ENCODE measurements at regions not wholly inside any gene's neighbourhood (a gene's known extent, or its start where the extent isn't known, plus 50 kb on each side); places are given as distances from the start of the nearest gene placed in this dataset.

DNA sequence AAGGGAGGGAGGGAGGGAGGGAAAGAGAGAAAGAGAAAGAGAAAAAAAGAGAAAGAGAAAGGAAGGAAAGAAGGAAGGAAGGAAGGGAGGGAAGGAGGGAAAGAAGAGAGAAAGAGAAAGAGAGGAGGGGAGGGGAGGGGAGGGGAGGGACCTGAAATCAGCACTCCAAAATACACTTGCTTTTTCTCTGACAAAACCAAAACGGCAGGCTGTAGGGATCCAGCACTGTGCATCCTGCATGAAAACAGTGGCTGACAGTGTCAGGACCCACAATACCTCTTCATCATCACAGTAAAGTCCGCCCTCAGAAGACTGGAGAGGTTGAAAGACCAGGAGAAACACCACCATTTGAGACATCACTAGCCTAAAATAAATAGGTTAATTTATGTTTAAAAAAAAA lies 156.0 kb upstream of the SOD1 start:
- no peaks in the 10 kb centered on the region; the same call in 1 of the 2 replicates for H3K9me3 ChIP-seq
- no peaks in the 10 kb centered on the region for H3K36me3 ChIP-seq (ENCODE audit: control insufficient read depth, insufficient read depth, low read length)
- Mint-ChIP-seq H3K9me3 (ENCODE audit: unreplicated experiment) (no peaks in the 10 kb centered on the region), H3K27me3 (ENCODE audit: insufficient read depth, unreplicated experiment) (no peaks in the 10 kb centered on the region), H3K4me1 (ENCODE audit: low read depth, unreplicated experiment) (peaks cover 13% of the 10 kb centered on the region), H3K4me3 (ENCODE audit: unreplicated experiment) (no peak overlapping the region), H3K27ac (ENCODE audit: unreplicated experiment) (no peak overlapping the region), H3K36me3 (ENCODE audit: insufficient read depth, unreplicated experiment) (no peaks in the 10 kb centered on the region)
- no TSS peak for BruUV-seq (replicated peaks)
- intact Hi-C loops (cut with micrococcal nuclease; ENCODE audit: unreplicated experiment): loop anchor here (5.0 kb wide), 1 partner anchor 54 kb away; no protein-coding TSS in a partner anchor
- H3K27me3 ChIP-seq (replicated peaks; ENCODE audit: control insufficient read depth, insufficient read depth, low read length): no peaks in the 10 kb centered on the region
- CTCF ChIA-PET: no interaction called here
- H3K4me1 ChIP-seq: peaks cover 28% of the 10 kb centered on the region
- TF ChIP-seq, protein P1, sequence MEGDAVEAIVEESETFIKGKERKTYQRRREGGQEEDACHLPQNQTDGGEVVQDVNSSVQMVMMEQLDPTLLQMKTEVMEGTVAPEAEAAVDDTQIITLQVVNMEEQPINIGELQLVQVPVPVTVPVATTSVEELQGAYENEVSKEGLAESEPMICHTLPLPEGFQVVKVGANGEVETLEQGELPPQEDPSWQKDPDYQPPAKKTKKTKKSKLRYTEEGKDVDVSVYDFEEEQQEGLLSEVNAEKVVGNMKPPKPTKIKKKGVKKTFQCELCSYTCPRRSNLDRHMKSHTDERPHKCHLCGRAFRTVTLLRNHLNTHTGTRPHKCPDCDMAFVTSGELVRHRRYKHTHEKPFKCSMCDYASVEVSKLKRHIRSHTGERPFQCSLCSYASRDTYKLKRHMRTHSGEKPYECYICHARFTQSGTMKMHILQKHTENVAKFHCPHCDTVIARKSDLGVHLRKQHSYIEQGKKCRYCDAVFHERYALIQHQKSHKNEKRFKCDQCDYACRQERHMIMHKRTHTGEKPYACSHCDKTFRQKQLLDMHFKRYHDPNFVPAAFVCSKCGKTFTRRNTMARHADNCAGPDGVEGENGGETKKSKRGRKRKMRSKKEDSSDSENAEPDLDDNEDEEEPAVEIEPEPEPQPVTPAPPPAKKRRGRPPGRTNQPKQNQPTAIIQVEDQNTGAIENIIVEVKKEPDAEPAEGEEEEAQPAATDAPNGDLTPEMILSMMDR (IDR thresholded peaks at IDR 0.05; ENCODE audit: insufficient read depth in 1 of 2, low read depth in 1 of 2, low read length in 1 of 2, severe bottlenecking in 1 of 2, unreplicated experiment in 1 of 2): no peak
- no peak for DNase-seq
- H3K4me3 ChIP-seq (ENCODE audit: low read depth, low read length): no peak overlapping the region
- POLR2A ChIA-PET: no interaction called here

DNA sequence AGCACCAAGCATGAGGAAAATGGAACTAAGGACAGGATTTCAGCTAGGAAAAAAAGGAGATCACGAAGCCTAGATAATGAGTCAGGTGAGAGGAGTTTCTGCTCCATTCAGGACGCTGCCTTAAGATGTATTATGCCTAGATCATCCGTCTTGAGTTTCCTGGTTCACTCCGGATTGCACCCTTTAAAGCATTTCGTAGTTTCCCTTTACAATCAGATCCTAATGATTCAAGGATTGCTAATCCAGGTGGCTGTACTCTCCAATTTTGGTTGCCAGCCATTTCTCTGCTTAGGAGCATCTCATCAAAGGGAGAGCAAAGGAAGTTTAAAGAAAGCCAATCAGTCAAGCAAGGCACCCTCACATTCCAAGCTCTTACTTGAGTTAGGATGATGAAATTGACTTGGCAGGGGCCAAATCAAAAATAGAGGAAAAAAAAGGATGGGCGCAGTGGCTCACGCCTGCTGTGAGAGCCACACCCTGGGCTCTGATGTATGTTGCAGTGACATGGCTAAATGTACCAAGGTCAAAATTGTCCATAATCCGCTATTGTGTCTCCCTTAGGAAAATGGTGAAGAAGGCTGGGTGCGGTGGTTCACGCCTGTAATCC lies 156.9 kb upstream of the SOD1 start:
- peak overlapping the region; percentile 31 for H3K27ac Mint-ChIP-seq (ENCODE audit: unreplicated experiment)
- TF ChIP-seq, protein P1 (IDR thresholded peaks at IDR 0.05; ENCODE audit: insufficient read depth in 1 of 2, low read depth in 1 of 2, low read length in 1 of 2, severe bottlenecking in 1 of 2, unreplicated experiment in 1 of 2): no peak
- CTCF ChIA-PET: no interaction called here

DNA sequence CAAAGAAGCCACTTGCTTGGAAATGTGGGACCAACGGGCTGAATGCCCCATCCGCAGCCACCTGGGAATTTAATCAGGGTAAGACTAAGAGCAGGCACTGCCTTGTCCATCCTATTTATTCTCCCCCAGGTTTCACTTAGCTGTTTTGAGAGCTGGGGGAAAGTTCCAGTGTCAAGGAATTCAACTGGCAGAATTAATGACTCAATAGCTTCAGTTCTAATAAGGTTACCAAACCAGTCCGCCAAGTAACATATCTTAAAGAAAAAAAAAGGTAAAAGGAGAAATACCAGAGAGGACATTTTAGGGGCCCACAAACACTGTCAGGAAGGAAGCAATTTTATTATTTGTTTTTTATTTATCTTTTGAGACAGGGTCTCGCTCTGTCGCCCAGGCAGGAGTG lies 157.6 kb upstream of the SOD1 start:
- ChIA-PET CTCF (no interaction called here), POLR2A (interaction anchor here (1.0 kb wide), 1 partner anchor 57 kb away, joined by 3 read pairs; no protein-coding TSS in a partner anchor)
- H3K4me1 Mint-ChIP-seq (ENCODE audit: low read depth, unreplicated experiment): peaks cover 13% of the 10 kb centered on the region
- TF ChIP-seq, protein P1 (IDR thresholded peaks at IDR 0.05; ENCODE audit: insufficient read depth in 1 of 2, low read depth in 1 of 2, low read length in 1 of 2, severe bottlenecking in 1 of 2, unreplicated experiment in 1 of 2): no peak
- H3K4me3 Mint-ChIP-seq (ENCODE audit: unreplicated experiment): no peak overlapping the region
- no peaks in the 10 kb centered on the region for H3K36me3 Mint-ChIP-seq (ENCODE audit: insufficient read depth, unreplicated experiment)
- Histone ChIP-seq H3K27me3 (replicated peaks; ENCODE audit: control insufficient read depth, insufficient read depth, low read length) (no peaks in the 10 kb centered on the region), H3K9me3 (no peaks in the 10 kb centered on the region; the same call in 1 of the 2 replicates), H3K36me3 (ENCODE audit: control insufficient read depth, insufficient read depth, low read length) (no peaks in the 10 kb centered on the region), H3K4me3 (ENCODE audit: low read depth, low read length) (no peak overlapping the region), H3K4me1 (peaks cover 28% of the 10 kb centered on the region)
- H3K27me3 Mint-ChIP-seq (ENCODE audit: insufficient read depth, unreplicated experiment): no peaks in the 10 kb centered on the region
- DNase-seq: peak in 1 of 2 experiments; percentile 36
- BruUV-seq (replicated peaks): no TSS peak
- peak overlapping the region; percentile 31 for H3K27ac Mint-ChIP-seq (ENCODE audit: unreplicated experiment)
- intact Hi-C loops (cut with micrococcal nuclease; ENCODE audit: unreplicated experiment): loop anchor here (5.0 kb wide), 1 partner anchor 55 kb away; no protein-coding TSS in a partner anchor
- H3K9me3 Mint-ChIP-seq (ENCODE audit: unreplicated experiment): no peaks in the 10 kb centered on the region

More for the DNA sequence above, 156.9 kb upstream of the SOD1 start:
- Mint-ChIP-seq H3K9me3 (ENCODE audit: unreplicated experiment) (no peaks in the 10 kb centered on the region), H3K27me3 (ENCODE audit: insufficient read depth, unreplicated experiment) (no peaks in the 10 kb centered on the region), H3K4me1 (ENCODE audit: low read depth, unreplicated experiment) (peaks cover 13% of the 10 kb centered on the region), H3K4me3 (ENCODE audit: unreplicated experiment) (no peak overlapping the region), H3K36me3 (ENCODE audit: insufficient read depth, unreplicated experiment) (no peaks in the 10 kb centered on the region)
- no peak for DNase-seq
- BruUV-seq (replicated peaks): no TSS peak
- Histone ChIP-seq H3K4me1 (peaks cover 28% of the 10 kb centered on the region), H3K9me3 (no peaks in the 10 kb centered on the region; the same call in 1 of the 2 replicates), H3K36me3 (ENCODE audit: control insufficient read depth, insufficient read depth, low read length) (no peaks in the 10 kb centered on the region), H3K27me3 (replicated peaks; ENCODE audit: control insufficient read depth, insufficient read depth, low read length) (no peaks in the 10 kb centered on the region), H3K4me3 (ENCODE audit: low read depth, low read length) (no peak overlapping the region)
- intact Hi-C loops (cut with micrococcal nuclease; ENCODE audit: unreplicated experiment): loop anchor here (5.0 kb wide), 1 partner anchor 55 kb away; no protein-coding TSS in a partner anchor
- POLR2A ChIA-PET: interaction anchor here (1.0 kb wide), 1 partner anchor 56 kb away, joined by 3 read pairs; no protein-coding TSS in a partner anchor

Data from Caco-2 (cell line).